ENCODE measurements at regions not wholly inside any gene's neighbourhood (a gene's known extent, or its start where the extent isn't known, plus 50 kb on each side); places are given as distances from the start of the nearest gene placed in this dataset.

GRCh38 chr2:240351826-240352426, 83.5 kb upstream of the GPC1 start:
- Histone ChIP-seq H3K27ac (no peak overlapping the region), H3K27me3 (no peaks in the 10 kb centered on the region), H3K4me3 (no peak overlapping the region), H3K4me1 (no peaks in the 10 kb centered on the region), H3K9me3 (no peaks in the 10 kb centered on the region), H3K36me3 (no peaks in the 10 kb centered on the region)
- 72 to 78% methylated on average over 8 to 14 of the region's 14 CpGs for WGBS, 2 donors
- ATAC-seq (ENCODE audit: low FRiP score in 2 of 2) (no peak), DNase-seq (no peak)
- TF ChIP-seq CTCF (IDR thresholded peaks at IDR 0.05) (no peak), EP300 (IDR thresholded peaks at IDR 0.05) (no peak), POLR2AphosphoS5 (IDR thresholded peaks at IDR 0.05) (no peak), POLR2A (IDR thresholded peaks at IDR 0.05) (no peak)

GRCh38 chr2:240353086-240353798, 82.2 kb upstream of the GPC1 start:
- H3K9me3 ChIP-seq: no peaks in the 10 kb centered on the region
- H3K27ac ChIP-seq: no peak overlapping the region
- no peaks in the 10 kb centered on the region for H3K27me3 ChIP-seq
- peak in 1 of 2 donors; percentile 53 for DNase-seq
- WGBS, 2 donors: 60 to 87% methylated on average over 4 to 18 of the region's 18 CpGs
- TF ChIP-seq POLR2A (IDR thresholded peaks at IDR 0.05) (no peak), EP300 (IDR thresholded peaks at IDR 0.05) (no peak), POLR2AphosphoS5 (IDR thresholded peaks at IDR 0.05) (no peak), CTCF (IDR thresholded peaks at IDR 0.05) (no peak)
- no peak overlapping the region for H3K4me3 ChIP-seq
- H3K36me3 ChIP-seq: no peaks in the 10 kb centered on the region
- no peaks in the 10 kb centered on the region for H3K4me1 ChIP-seq
- no peak for ATAC-seq (ENCODE audit: low FRiP score in 2 of 2)

GRCh38 chr2:240353944-240354343, 81.5 kb upstream of the GPC1 start:
- 52 to 85% methylated on average over 2 to 9 of the region's 9 CpGs for WGBS, 2 donors
- no peaks in the 10 kb centered on the region for H3K9me3 ChIP-seq
- no peaks in the 10 kb centered on the region for H3K27me3 ChIP-seq
- ATAC-seq (ENCODE audit: low FRiP score in 2 of 2) (no peak), DNase-seq (no peak)
- H3K27ac ChIP-seq: no peak overlapping the region
- no peaks in the 10 kb centered on the region for H3K36me3 ChIP-seq
- TF ChIP-seq POLR2A (IDR thresholded peaks at IDR 0.05): no peak
- no peak for TF ChIP-seq POLR2AphosphoS5 (IDR thresholded peaks at IDR 0.05)
- TF ChIP-seq EP300 (IDR thresholded peaks at IDR 0.05): no peak
- TF ChIP-seq CTCF (IDR thresholded peaks at IDR 0.05): no peak
- H3K4me3 ChIP-seq: no peak overlapping the region
- no peaks in the 10 kb centered on the region for H3K4me1 ChIP-seq

GRCh38 chr2:240355001-240355891, 80.2 kb upstream of the GPC1 start:
- Histone ChIP-seq H3K9me3 (peaks cover 0 to 8% (median 3%) of the 10 kb centered on the region in 4 donors), H3K27ac (no peak overlapping the region), H3K4me1 (no peaks in the 10 kb centered on the region), H3K4me3 (no peak overlapping the region), H3K27me3 (no peaks in the 10 kb centered on the region), H3K36me3 (no peaks in the 10 kb centered on the region)
- ATAC-seq (ENCODE audit: low FRiP score in 2 of 2) (no peak), DNase-seq (peak in 1 of 2 donors; percentile 44)
- no peak for TF ChIP-seq EP300 (IDR thresholded peaks at IDR 0.05)
- no peak for TF ChIP-seq POLR2A (IDR thresholded peaks at IDR 0.05)
- no peak for TF ChIP-seq CTCF (IDR thresholded peaks at IDR 0.05)
- no peak for TF ChIP-seq POLR2AphosphoS5 (IDR thresholded peaks at IDR 0.05)
- WGBS, 2 donors: 84 to 86% methylated on average over 10 to 17 of the region's 17 CpGs
